ENCODE measurements at regions not wholly inside any gene's neighbourhood (a gene's known extent, or its start where the extent isn't known, plus 50 kb on each side); places are given as distances from the start of the nearest gene placed in this dataset.

GRCh38 chr7:27459731-27460053 lies 203.0 kb downstream of the HIBADH start:
- peak; percentile 65 for DNase-seq (ENCODE audit: low read depth)

- DNase-seq (ENCODE audit: low read depth), result no peak
Observed at GRCh38 chr7:27462575-27463270, 200.0 kb downstream of the HIBADH start.

- DNase-seq (ENCODE audit: low read depth), result no peak
Observed at GRCh38 chr7:27464970-27465369, 197.7 kb downstream of the HIBADH start.

- no peak for DNase-seq (ENCODE audit: low read depth)
Observed at GRCh38 chr7:27466703-27467102, 196.0 kb downstream of the HIBADH start.

GRCh38 chr7:27472043-27472442 lies 190.6 kb downstream of the HIBADH start:
- DNase-seq (ENCODE audit: low read depth), result no peak

Measured in forelimb muscle (tissue), 1 donor.